ENCODE measurements at regions not wholly inside any gene's neighbourhood (a gene's known extent, or its start where the extent isn't known, plus 50 kb on each side); places are given as distances from the start of the nearest gene placed in this dataset.

DNA sequence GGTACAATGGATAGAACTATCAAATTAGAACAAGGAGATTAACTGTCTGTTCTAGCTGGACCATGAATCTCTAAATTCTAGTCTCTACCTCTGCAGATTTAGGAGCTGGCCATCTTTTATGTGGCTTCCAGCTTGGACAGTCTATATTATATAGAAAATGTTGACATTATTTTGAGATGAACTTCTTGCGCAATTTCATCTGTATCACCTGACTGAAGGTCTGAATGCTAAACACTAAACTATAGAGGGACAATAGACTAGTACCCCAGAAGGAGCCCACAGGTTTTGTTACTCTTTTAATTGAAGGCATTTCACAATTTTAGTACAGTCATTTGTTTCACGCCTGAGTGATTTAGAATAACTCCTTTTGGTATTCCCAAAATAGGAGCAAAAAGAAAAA is 222.4 kb upstream of the ANKRD30A start:
- TF ChIP-seq TCF12 (IDR thresholded peaks at IDR 0.05; ENCODE audit: low read depth, low read length) = no peak
- TF ChIP-seq ATF2 (IDR thresholded peaks at IDR 0.05; ENCODE audit: low read length) = no peak
- no peak for TF ChIP-seq CBX5 (IDR thresholded peaks at IDR 0.05; ENCODE audit: low read depth, low read length)
- TF ChIP-seq CHD2 (IDR thresholded peaks at IDR 0.05; ENCODE audit: low read length) = no peak
- no peak for TF ChIP-seq CTCF (IDR thresholded peaks at IDR 0.05; ENCODE audit: control extremely low read depth in 1 of 3, insufficient read depth in 1 of 3, low read depth in 1 of 3, low read length in 3 of 3)
